ENCODE measurements at regions not wholly inside any gene's neighbourhood (a gene's known extent, or its start where the extent isn't known, plus 50 kb on each side); places are given as distances from the start of the nearest gene placed in this dataset.
"Not testable (repeated sequence)": the region's sequence is repeated elsewhere in the genome, so short reads cannot be mapped to it uniquely, and the experiment has no call there.

GRCh38 chr12:4196805-4197420, 76.6 kb upstream of the CCND2 start:
- intact Hi-C loops (cut with DNase I, micrococcal nuclease), result no loop called here
- DNase-seq (no peak), ATAC-seq (no peak)

- ATAC-seq (no peak), DNase-seq (no peak)
- intact Hi-C loops (cut with DNase I, micrococcal nuclease), result no loop called here
Observed at GRCh38 chr12:4194668-4195067, 78.9 kb upstream of the CCND2 start.

- DNase-seq (no peak), ATAC-seq (no peak)
- intact Hi-C loops (cut with DNase I, micrococcal nuclease), result no loop called here
Observed at GRCh38 chr12:4193821-4194220, 79.7 kb upstream of the CCND2 start.

- intact Hi-C loops (cut with DNase I, micrococcal nuclease), result no loop called here
- DNase-seq (no peak), ATAC-seq (no peak)
Observed at GRCh38 chr12:4191642-4192041, 81.9 kb upstream of the CCND2 start.

- DNase-seq, result no peak
- intact Hi-C loops (cut with DNase I, micrococcal nuclease), result no loop called here
- ATAC-seq, result no peak
Observed at GRCh38 chr12:4191149-4191548, 82.4 kb upstream of the CCND2 start.

- intact Hi-C loops (cut with DNase I, micrococcal nuclease), result no loop called here
- DNase-seq (no peak), ATAC-seq (no peak)
Observed at GRCh38 chr12:4190366-4191063, 83.0 kb upstream of the CCND2 start.

- no peak for DNase-seq
- no peak for ATAC-seq
- intact Hi-C loops (cut with DNase I, micrococcal nuclease), result no loop called here
Observed at GRCh38 chr12:4189721-4190120, 83.8 kb upstream of the CCND2 start.

GRCh38 chr12:4187916-4188315, 85.6 kb upstream of the CCND2 start:
- ATAC-seq, result no peak
- no peak for DNase-seq
- intact Hi-C loops (cut with DNase I, micrococcal nuclease), result no loop called here

GRCh38 chr12:4187315-4187714, 86.2 kb upstream of the CCND2 start:
- intact Hi-C loops (cut with DNase I, micrococcal nuclease); DNase-seq; ATAC-seq: not testable (repeated sequence)

GRCh38 chr12:4178424-4179170, 95.0 kb upstream of the CCND2 start:
- DNase-seq (no peak), ATAC-seq (no peak)
- intact Hi-C loops (cut with DNase I, micrococcal nuclease), result no loop called here

- intact Hi-C loops (cut with DNase I, micrococcal nuclease), result no loop called here
- ATAC-seq, result no peak
Observed at GRCh38 chr12:4177262-4177661, 96.3 kb upstream of the CCND2 start.

GRCh38 chr12:4176168-4176567, 97.4 kb upstream of the CCND2 start:
- DNase-seq, result no peak

More at GRCh38 chr12:4177262-4177661, 96.3 kb upstream of the CCND2 start:
- DNase-seq, result no peak

GRCh38 chr12:4174417-4174816, 99.1 kb upstream of the CCND2 start:
- ATAC-seq (no peak), DNase-seq (no peak)
- intact Hi-C loops (cut with DNase I, micrococcal nuclease), result no loop called here

More at GRCh38 chr12:4176168-4176567, 97.4 kb upstream of the CCND2 start:
- intact Hi-C loops (cut with DNase I, micrococcal nuclease), result no loop called here
- ATAC-seq, result no peak

GRCh38 chr12:4172999-4173398, 100.6 kb upstream of the CCND2 start:
- ATAC-seq (no peak), DNase-seq (no peak)
- intact Hi-C loops (cut with DNase I, micrococcal nuclease), result no loop called here

- intact Hi-C loops (cut with DNase I, micrococcal nuclease), result no loop called here
- no peak for ATAC-seq
- no peak for DNase-seq
Observed at GRCh38 chr12:4171742-4172141, 101.8 kb upstream of the CCND2 start.

- ATAC-seq (no peak), DNase-seq (no peak)
- intact Hi-C loops (cut with DNase I, micrococcal nuclease), result no loop called here
Observed at GRCh38 chr12:4169959-4170358, 103.6 kb upstream of the CCND2 start.

- ATAC-seq, result no peak
- no peak for DNase-seq
- intact Hi-C loops (cut with DNase I, micrococcal nuclease), result no loop called here
Observed at GRCh38 chr12:4169531-4169930, 104.0 kb upstream of the CCND2 start.

- no peak for ATAC-seq
- no peak for DNase-seq
- intact Hi-C loops (cut with DNase I, micrococcal nuclease), result no loop called here
Observed at GRCh38 chr12:4168036-4168435, 105.5 kb upstream of the CCND2 start.

- ATAC-seq (peak; percentile 70), DNase-seq (peak; percentile 39 to 58)
- intact Hi-C loops (cut with DNase I, micrococcal nuclease), result no loop called here
Observed at GRCh38 chr12:4164559-4165558, 108.7 kb upstream of the CCND2 start.

All from left colon (tissue), 2 donors.